Spleen (tissue), 11 donors: ENCODE measurements at regions not wholly inside any gene's neighbourhood (a gene's known extent, or its start where the extent isn't known, plus 50 kb on each side); places are given as distances from the start of the nearest gene placed in this dataset.

Source experiments
- DNase-seq: peaks from one replicate; pipeline ENCODE4 v3.0.0-alpha.2; 2020
- H3K27ac ChIP-seq, 8 donors: fragments of 200-600 bp; sonication (generic) in 7 of 8; 1 replicate in 4 of 8; 2 replicates in 4 of 8; pipeline versions ENCODE4 v1.5.0 to v1.8.0; 2016 to 2021; ENCODE audit warnings: inconsistent platforms in 4 of 8, mild to moderate bottlenecking in 4 of 8, moderate library complexity in 1 of 8
- H3K27me3 ChIP-seq, 7 donors: fragments of 200-600 bp; sonication (generic) in 6 of 7; replicated peaks in 1 of 7; 1 replicate in 4 of 7; 2 replicates in 3 of 7; pipeline versions ENCODE4 v1.5.0 to v1.8.0; 2016 to 2021; ENCODE audit warnings: inconsistent platforms in 3 of 7, mild to moderate bottlenecking in 1 of 7
- H3K36me3 ChIP-seq, 6 donors: fragments of 200-600 bp; sonication (generic) in 5 of 6; 1 replicate in 4 of 6; 2 replicates in 2 of 6; pipeline versions ENCODE4 v1.5.0 to v1.8.0; 2016 to 2021; ENCODE audit warnings: inconsistent platforms in 2 of 6
- H3K4me1 ChIP-seq, 6 donors: fragments of 200-600 bp; sonication (generic) in 5 of 6; 1 replicate in 3 of 6; 2 replicates in 3 of 6; pipeline versions ENCODE4 v1.5.0 to v1.8.0; 2016 to 2021; ENCODE audit warnings: inconsistent platforms in 3 of 6
- H3K4me3 ChIP-seq, 8 donors: fragments of 200-600 bp; sonication (generic) in 7 of 8; 1 replicate in 4 of 8; 2 replicates in 4 of 8; pipeline versions ENCODE4 v1.5.0 to v1.8.0; 2016 to 2021; ENCODE audit warnings: inconsistent platforms in 4 of 8, mild to moderate bottlenecking in 4 of 8, moderate library complexity in 2 of 8
- H3K9me3 ChIP-seq, 8 donors: fragments of 200-600 bp; sonication (generic) in 7 of 8; 1 replicate in 4 of 8; 2 replicates in 4 of 8; pipeline versions ENCODE4 v1.5.0 to v1.8.0; 2016 to 2021; ENCODE audit warnings: inconsistent platforms in 4 of 8
- CTCF ChIP-seq, 11 experiments: fragments of 200-600 bp in 7 of 11; fragments of 450-650 bp in 4 of 11; sonication (generic) in 4 of 11; IDR thresholded peaks in 8 of 11; conservative IDR thresholded peaks in 3 of 11; 1 replicate in 7 of 11; 2 replicates in 4 of 11; pipeline versions ENCODE4 v1.4.0 to v1.8.0; 2016 to 2021; ENCODE audit warnings: antibody characterized with exemption in 11 of 11, inconsistent platforms in 4 of 11, mild to moderate bottlenecking in 1 of 11
- POLR2A ChIP-seq, 3 donors: fragments of 450-650 bp; IDR thresholded peaks; one replicate each; pipeline ENCODE4 v1.5.1; 2017; ENCODE audit warnings: antibody characterized with exemption in 3 of 3, mild to moderate bottlenecking in 1 of 3
- POLR2AphosphoS5 ChIP-seq, 3 donors: sonication (generic); formaldehyde crosslinking; IDR thresholded peaks; one replicate each; pipeline ENCODE4 v1.5.1; 2017; ENCODE audit warnings: antibody characterized with exemption in 3 of 3
- WGBS, 5 donors: extraction: QIAGEN DNeasy Blood & Tissue Kit in 3 of 5; methylation state at CpG; one replicate each; pipeline versions ENCODE4 v1.1.5 to v1.1.7; 2013 to 2018; 5-methylcytosine and 5-hydroxymethylcytosine counted together
- intact Hi-C: fragments of 100-400 bp; cut with DNase I; formaldehyde crosslinking; loops from one replicate; pipeline ENCODE4 v1.15.0; 2023; ENCODE audit warnings: low total_unique reads
- donor health status: healthy with polysubstance abuse.
- donor health status: DM: no; HTN: no; CAD: no; lungs with moderate emphysema.
- donor health status: DM: no; HTN: no; CAD: no.
- donor health status: Bipolar disorder and iron deficiency.
- donor health status: healthy.
- donor health status: DM: no; HTN: no; CAD: no.
- donor health status: DM: yes; HTN: yes; CAD: no.

DNA sequence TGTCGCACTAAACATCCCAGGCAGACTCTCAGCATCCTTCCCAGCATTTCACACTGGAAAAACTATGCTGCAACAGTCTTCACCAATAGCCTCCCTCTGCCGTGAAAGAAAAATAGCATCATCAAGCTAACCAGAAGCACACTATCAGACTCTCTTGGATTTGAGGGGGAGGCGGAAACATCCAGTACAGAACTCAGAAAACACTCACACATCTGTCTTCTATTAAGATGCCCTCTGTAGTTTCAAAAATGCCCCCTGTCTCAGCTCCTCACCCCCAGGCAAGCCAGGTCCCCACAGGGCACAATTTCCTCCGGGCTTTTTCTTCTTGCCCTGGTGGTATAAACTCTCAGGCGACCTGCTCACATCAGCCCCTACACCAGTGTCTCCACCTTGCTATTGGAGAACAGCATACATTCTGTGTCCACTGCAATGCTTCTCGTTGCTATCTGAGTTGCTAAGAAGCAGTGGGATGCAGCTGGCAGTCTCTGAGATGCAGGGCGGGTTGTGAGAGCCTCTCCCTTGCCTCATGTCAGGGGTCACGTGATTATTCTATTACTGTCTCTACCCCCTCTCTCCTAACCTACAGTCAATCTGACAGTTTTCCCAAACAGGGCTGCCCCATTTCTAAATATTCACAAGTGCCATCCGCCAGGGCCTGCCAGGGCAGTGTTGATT lies 189.9 kb downstream of the INO80D start:
- Histone ChIP-seq H3K27ac (no peak overlapping the region), H3K27me3 (peaks cover 0 to 4% (median 0%) of the 10 kb centered on the region in 7 donors), H3K36me3 (no peaks in the 10 kb centered on the region), H3K9me3 (peaks cover 0 to 19% (median 3%) of the 10 kb centered on the region in 8 donors), H3K4me1 (no peaks in the 10 kb centered on the region), H3K4me3 (no peak overlapping the region)
- TF ChIP-seq POLR2AphosphoS5 (IDR thresholded peaks at IDR 0.05): no peak
- no peak for TF ChIP-seq POLR2A (IDR thresholded peaks at IDR 0.05)
- WGBS, 5 donors: 62 to 74% (median 70%) methylated on average over 9 of the region's 9 CpGs
- intact Hi-C loops: no loop called here
- DNase-seq: no peak

- WGBS, 5 donors: 88 to 94% (median 92%) methylated on average over 17 of the region's 17 CpGs
- Histone ChIP-seq H3K27me3 (peaks cover 0 to 4% (median 0%) of the 10 kb centered on the region in 7 donors), H3K9me3 (peaks cover 0 to 4% (median 0%) of the 10 kb centered on the region in 8 donors), H3K36me3 (no peaks in the 10 kb centered on the region), H3K4me3 (no peak overlapping the region), H3K4me1 (no peaks in the 10 kb centered on the region), H3K27ac (no peak overlapping the region)
- TF ChIP-seq POLR2AphosphoS5 (IDR thresholded peaks at IDR 0.05) (no peak), CTCF (IDR thresholded peaks at IDR 0.05 in 8 of 11, conservative IDR thresholded peaks at IDR 0.05 in 3 of 11) (no peak), POLR2A (IDR thresholded peaks at IDR 0.05) (no peak)
- no peak for DNase-seq
- intact Hi-C loops: no loop called here
Observed at GRCh38 chr2:205892665-205893259, 193.2 kb downstream of the INO80D start.

DNA sequence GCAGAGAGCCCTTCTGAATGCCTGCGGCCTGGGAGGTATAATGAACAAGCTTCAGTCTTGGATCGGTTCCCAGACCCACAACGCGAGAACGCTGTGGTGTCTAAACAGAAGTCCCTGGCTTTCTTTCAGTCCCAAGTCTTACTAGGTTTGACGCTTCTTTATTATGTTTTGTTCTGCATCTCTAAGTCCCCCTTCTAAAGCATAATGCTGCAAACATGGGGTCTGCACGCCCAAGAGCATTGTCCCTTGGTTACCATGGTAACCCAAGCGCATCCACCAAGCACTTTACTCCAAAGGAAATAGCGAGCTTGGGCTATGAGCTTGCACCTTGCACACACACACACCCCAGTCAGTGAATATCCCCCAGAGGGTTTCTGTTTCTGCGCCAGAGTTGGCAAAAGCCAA lies 193.7 kb downstream of the INO80D start:
- H3K27ac ChIP-seq: no peak overlapping the region
- H3K4me3 ChIP-seq: no peak overlapping the region
- intact Hi-C loops: no loop called here
- TF ChIP-seq POLR2A (IDR thresholded peaks at IDR 0.05) (no peak), CTCF (IDR thresholded peaks at IDR 0.05 in 8 of 11, conservative IDR thresholded peaks at IDR 0.05 in 3 of 11) (no peak), POLR2AphosphoS5 (IDR thresholded peaks at IDR 0.05) (no peak)
- peaks cover 0 to 4% (median 0%) of the 10 kb centered on the region in 7 donors for H3K27me3 ChIP-seq
- no peak for DNase-seq
- 69 to 79% (median 74%) methylated on average over 10 of the region's 10 CpGs for WGBS, 5 donors
- no peaks in the 10 kb centered on the region for H3K36me3 ChIP-seq
- peaks cover 0 to 4% (median 0%) of the 10 kb centered on the region in 8 donors for H3K9me3 ChIP-seq
- H3K4me1 ChIP-seq: no peaks in the 10 kb centered on the region

DNA sequence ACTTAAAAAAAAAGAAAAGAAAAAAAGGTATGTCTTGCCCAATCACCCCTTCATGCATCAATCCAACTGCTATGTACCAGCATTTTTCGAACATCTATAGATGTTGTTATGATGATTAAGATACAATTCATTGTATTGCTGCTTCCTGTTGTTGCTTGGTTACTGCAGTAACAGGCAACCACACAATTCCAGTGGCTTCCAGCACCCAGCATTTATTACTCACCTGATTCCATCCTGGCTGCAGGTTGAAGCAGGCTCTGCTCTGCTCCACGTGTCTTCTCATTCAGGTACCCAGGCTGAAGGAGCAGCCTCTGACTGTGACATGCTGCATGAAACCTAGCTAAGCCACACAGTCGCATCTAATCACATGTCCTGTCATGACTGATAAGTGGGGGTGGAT lies 196.9 kb downstream of the INO80D start:
- no peak for DNase-seq
- Histone ChIP-seq H3K27ac (no peak overlapping the region), H3K27me3 (peaks cover 0 to 14% (median 0%) of the 10 kb centered on the region in 7 donors), H3K4me1 (peaks cover 0 to 5% (median 0%) of the 10 kb centered on the region in 6 donors), H3K9me3 (no peaks in the 10 kb centered on the region), H3K36me3 (no peaks in the 10 kb centered on the region), H3K4me3 (no peak overlapping the region)
- TF ChIP-seq POLR2AphosphoS5 (IDR thresholded peaks at IDR 0.05) (no peak), CTCF (IDR thresholded peaks at IDR 0.05 in 8 of 11, conservative IDR thresholded peaks at IDR 0.05 in 3 of 11) (no peak), POLR2A (IDR thresholded peaks at IDR 0.05) (no peak)
- intact Hi-C loops: no loop called here
- 72 to 94% (median 81%) methylated on average over 3 of the region's 3 CpGs for WGBS, 5 donors
